GM12874 (cell line): ENCODE measurements at regions not wholly inside any gene's neighbourhood (a gene's known extent, or its start where the extent isn't known, plus 50 kb on each side); places are given as distances from the start of the nearest gene placed in this dataset.

Experiments used
- TF ChIP-seq, protein P1 (sequence below): IDR thresholded peaks from 2 replicates; pipeline ENCODE4 v1.5.1; 2011; ENCODE audit warnings: low read depth, mild to moderate bottlenecking, control low read depth, low read length, moderate library complexity; ENCODE audit not compliant: insufficient read depth

DNA sequence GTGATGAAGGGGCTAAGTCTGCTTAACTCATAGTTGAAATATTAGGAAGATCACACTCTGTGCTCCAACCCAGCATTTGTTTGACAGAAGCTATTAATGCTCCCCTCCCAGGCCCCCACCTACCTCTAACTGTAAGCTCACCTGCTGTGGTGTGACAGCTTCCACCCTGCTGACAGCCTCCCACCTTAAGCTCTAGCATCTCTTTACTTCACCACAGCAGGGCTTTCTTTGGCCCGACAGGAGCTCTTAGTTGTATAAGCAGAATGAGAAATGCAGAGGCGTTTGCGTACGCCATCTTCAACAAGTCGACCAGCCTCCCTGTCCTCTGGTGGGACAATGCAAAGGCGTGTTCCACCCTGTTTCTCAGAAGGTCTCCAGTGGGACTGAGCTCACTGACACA lies 80.1 kb upstream of the OSBPL8 start:
- TF ChIP-seq, protein P1, sequence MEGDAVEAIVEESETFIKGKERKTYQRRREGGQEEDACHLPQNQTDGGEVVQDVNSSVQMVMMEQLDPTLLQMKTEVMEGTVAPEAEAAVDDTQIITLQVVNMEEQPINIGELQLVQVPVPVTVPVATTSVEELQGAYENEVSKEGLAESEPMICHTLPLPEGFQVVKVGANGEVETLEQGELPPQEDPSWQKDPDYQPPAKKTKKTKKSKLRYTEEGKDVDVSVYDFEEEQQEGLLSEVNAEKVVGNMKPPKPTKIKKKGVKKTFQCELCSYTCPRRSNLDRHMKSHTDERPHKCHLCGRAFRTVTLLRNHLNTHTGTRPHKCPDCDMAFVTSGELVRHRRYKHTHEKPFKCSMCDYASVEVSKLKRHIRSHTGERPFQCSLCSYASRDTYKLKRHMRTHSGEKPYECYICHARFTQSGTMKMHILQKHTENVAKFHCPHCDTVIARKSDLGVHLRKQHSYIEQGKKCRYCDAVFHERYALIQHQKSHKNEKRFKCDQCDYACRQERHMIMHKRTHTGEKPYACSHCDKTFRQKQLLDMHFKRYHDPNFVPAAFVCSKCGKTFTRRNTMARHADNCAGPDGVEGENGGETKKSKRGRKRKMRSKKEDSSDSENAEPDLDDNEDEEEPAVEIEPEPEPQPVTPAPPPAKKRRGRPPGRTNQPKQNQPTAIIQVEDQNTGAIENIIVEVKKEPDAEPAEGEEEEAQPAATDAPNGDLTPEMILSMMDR, result no peak

DNA sequence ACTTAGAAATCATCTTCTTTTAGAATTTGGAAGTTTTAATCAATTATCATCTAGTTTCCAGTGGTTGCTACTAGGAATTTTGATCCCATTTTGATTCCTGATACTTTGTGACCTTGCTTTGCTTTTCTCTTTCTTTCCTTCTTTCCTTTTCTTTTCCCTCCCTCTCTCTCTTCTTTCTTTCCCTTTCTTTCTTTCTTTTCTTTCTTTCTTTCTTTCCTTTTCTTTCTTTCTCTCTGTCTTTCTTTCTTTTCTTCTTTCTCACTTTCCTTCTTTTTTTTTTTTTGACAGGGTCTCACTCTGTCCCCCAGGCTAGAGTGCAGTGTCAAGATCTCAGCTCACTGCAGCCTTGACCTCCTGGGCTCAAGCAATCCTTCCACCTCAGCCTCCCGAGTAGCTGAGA lies 81.5 kb upstream of the OSBPL8 start:
- TF ChIP-seq, protein P1, result no peak

GRCh38 chr12:76641961-76642360 lies 82.4 kb upstream of the OSBPL8 start:
- TF ChIP-seq, protein P1, result no peak

GRCh38 chr12:76643438-76643837 lies 83.9 kb upstream of the OSBPL8 start:
- TF ChIP-seq, protein P1, result no peak

DNA sequence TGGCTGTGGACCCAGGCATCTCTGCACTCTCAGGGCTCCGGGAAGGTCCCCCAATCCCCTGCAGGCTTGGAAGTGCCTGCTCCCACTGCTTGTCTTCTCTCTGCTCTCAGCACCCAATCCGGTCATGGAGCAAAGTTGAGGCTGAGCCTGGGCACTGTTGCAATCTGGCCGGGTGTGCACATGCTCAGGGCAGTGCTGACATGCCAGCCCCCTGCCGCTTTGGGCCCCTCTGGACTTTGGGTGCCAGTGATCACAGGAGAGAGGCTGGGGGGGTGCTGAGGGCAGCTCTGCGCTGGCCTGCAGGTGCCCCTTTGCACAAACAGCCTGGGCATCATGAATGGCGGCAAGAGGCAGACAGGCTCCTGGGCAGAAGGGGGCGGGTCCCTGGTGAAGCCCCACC lies 85.4 kb upstream of the OSBPL8 start:
- TF ChIP-seq, protein P1, result no peak

- TF ChIP-seq, protein P1, result no peak
Measured at GRCh38 chr12:76645934-76646333, 86.4 kb upstream of the OSBPL8 start.

GRCh38 chr12:76646366-76646765 lies 86.8 kb upstream of the OSBPL8 start:
- TF ChIP-seq, protein P1, result no peak

- TF ChIP-seq, protein P1, result no peak
Measured at GRCh38 chr12:76649099-76649498, 89.5 kb upstream of the OSBPL8 start.
